ENCODE measurements at regions not wholly inside any gene's neighbourhood (a gene's known extent, or its start where the extent isn't known, plus 50 kb on each side); places are given as distances from the start of the nearest gene placed in this dataset.

DNA sequence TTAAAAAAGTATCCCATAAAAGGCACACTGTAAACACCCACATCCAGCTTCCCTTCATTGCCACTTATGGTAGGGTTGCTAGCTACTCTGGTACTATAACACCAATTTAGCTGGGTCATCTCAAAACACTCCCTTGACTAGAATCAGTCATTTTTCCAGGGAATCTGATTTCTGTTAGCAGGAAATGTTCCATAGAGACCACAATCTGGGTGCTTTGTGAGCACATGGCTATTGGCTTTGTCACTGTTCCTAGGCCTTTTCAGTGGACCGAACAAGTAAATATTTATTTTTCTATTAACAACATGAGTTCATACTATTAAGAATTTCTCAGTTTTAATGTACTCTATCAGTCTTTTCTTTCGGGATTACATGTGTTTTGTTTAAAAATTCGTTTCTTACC, 404.7 kb upstream of the GNPDA2 start:
- H3K9me3 ChIP-seq (ENCODE audit: low read depth) = no peaks in the 10 kb centered on the region
- no peak overlapping the region for H2AFZ ChIP-seq
- in situ Hi-C loops (cut with MboI) = no loop called here
- DNase-seq = no peak
- H3K36me3 ChIP-seq (ENCODE audit: low read depth) = no peaks in the 10 kb centered on the region
- no peaks in the 10 kb centered on the region for H3K27me3 ChIP-seq (replicated peaks; ENCODE audit: insufficient read depth)
- no peak overlapping the region for H3K4me3 ChIP-seq
- H3K4me1 ChIP-seq (ENCODE audit: insufficient read depth) = no peaks in the 10 kb centered on the region
- H3K4me2 ChIP-seq (ENCODE audit: unreplicated experiment) = no peak overlapping the region
- TF ChIP-seq EZH2 (IDR thresholded peaks at IDR 0.05; ENCODE audit: insufficient read depth, poor library complexity, severe bottlenecking) (no peak), EZH2phosphoT487 (IDR thresholded peaks at IDR 0.05; ENCODE audit: insufficient read depth, low read depth) (no peak)
- H3K79me2 ChIP-seq (ENCODE audit: insufficient read depth) = no peaks in the 10 kb centered on the region
- H4K20me1 ChIP-seq (ENCODE audit: insufficient read depth) = no peaks in the 10 kb centered on the region
- H3K27ac ChIP-seq = no peak overlapping the region
- no peaks in the 10 kb centered on the region for H3K9me2 ChIP-seq (ENCODE audit: insufficient read depth)
- H3K9ac ChIP-seq = no peak overlapping the region
- H3F3A ChIP-seq (ENCODE audit: insufficient read depth) = no peaks in the 10 kb centered on the region
- 5 to 6% methylated on average over 3 of the region's 3 CpGs for WGBS, 2 experiments (ENCODE audit: low coverage in 1 of 2, low lambda C conversion rate in 2 of 2, missing lambda C conversion rate in 2 of 2)

DNA sequence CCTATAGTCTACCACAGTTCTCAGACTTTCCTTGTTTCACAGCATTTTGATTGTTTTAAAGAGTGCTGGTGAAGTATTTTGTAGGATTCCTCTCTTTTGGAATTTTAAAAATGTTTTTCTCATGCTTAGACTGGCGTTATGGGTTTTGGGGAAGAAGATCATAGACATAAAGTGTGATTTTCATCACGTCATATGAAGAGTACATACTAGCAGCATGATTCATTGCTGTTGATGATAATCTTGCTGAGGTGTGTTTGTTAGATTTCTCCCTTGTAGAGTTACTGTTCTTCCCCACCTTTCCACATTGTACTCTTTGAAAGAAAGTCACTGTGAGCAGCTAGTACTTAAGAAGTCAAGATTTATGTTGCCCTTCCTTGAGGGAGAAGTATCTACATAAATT, 396.1 kb upstream of the GNPDA2 start:
- Histone ChIP-seq H3K9me3 (ENCODE audit: low read depth) (no peaks in the 10 kb centered on the region), H3K4me2 (ENCODE audit: unreplicated experiment) (no peak overlapping the region), H3F3A (ENCODE audit: insufficient read depth) (no peaks in the 10 kb centered on the region), H3K4me1 (ENCODE audit: insufficient read depth) (no peaks in the 10 kb centered on the region), H4K20me1 (ENCODE audit: insufficient read depth) (no peaks in the 10 kb centered on the region), H3K27me3 (replicated peaks; ENCODE audit: insufficient read depth) (no peaks in the 10 kb centered on the region), H3K9me2 (ENCODE audit: insufficient read depth) (no peaks in the 10 kb centered on the region), H2AFZ (no peak overlapping the region), H3K36me3 (ENCODE audit: low read depth) (no peaks in the 10 kb centered on the region), H3K79me2 (ENCODE audit: insufficient read depth) (no peaks in the 10 kb centered on the region), H3K4me3 (no peak overlapping the region), H3K27ac (no peak overlapping the region), H3K9ac (no peak overlapping the region)
- 4 to 16% methylated on average over 2 of the region's 2 CpGs for WGBS, 2 experiments (ENCODE audit: low coverage in 1 of 2, low lambda C conversion rate in 2 of 2, missing lambda C conversion rate in 2 of 2)
- in situ Hi-C loops (cut with MboI) = no loop called here
- no peak for DNase-seq
- TF ChIP-seq EZH2 (IDR thresholded peaks at IDR 0.05; ENCODE audit: insufficient read depth, poor library complexity, severe bottlenecking) = no peak
- TF ChIP-seq EZH2phosphoT487 (IDR thresholded peaks at IDR 0.05; ENCODE audit: insufficient read depth, low read depth) = no peak

DNA sequence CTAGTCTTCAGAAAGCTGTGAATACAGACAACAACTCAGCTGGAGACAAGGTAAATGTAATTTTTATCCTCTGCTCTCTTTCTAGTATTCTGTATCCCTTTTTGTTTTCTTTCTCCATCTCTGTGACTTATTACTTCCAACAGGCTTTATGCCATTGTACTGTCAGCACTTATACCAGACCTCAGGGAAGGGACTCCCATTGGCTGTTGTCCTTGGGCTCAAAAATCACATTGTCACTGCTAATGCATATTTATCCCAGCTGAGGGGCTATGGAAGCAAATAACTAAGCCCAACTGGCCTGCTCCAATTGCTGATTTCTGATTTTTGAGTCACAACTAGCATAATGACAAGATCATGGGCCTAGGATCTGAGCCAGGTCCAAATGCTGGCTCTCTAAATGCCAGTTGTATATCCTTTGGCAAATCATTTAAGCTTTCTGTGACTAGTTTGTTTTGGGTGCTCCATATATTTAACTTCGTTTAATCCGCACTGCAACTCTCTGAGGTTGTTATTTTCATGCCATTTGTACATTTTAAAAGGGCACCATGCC, 395.1 kb upstream of the GNPDA2 start:
- Histone ChIP-seq H3K79me2 (ENCODE audit: insufficient read depth) (no peaks in the 10 kb centered on the region), H3K27ac (no peak overlapping the region)
- in situ Hi-C loops (cut with MboI) = no loop called here

GRCh38 chr4:45120163-45120562, 393.8 kb upstream of the GNPDA2 start:
- TF ChIP-seq EZH2phosphoT487 (IDR thresholded peaks at IDR 0.05; ENCODE audit: insufficient read depth, low read depth) (no peak), EZH2 (IDR thresholded peaks at IDR 0.05; ENCODE audit: insufficient read depth, poor library complexity, severe bottlenecking) (no peak)
- Histone ChIP-seq H4K20me1 (ENCODE audit: insufficient read depth) (no peaks in the 10 kb centered on the region), H3K79me2 (ENCODE audit: insufficient read depth) (no peaks in the 10 kb centered on the region), H3K9me3 (ENCODE audit: low read depth) (no peaks in the 10 kb centered on the region), H3K9ac (no peak overlapping the region), H3K4me2 (ENCODE audit: unreplicated experiment) (no peak overlapping the region), H3K36me3 (ENCODE audit: low read depth) (no peaks in the 10 kb centered on the region), H3K4me3 (no peak overlapping the region), H3K27me3 (replicated peaks; ENCODE audit: insufficient read depth) (no peaks in the 10 kb centered on the region), H2AFZ (no peak overlapping the region), H3K4me1 (ENCODE audit: insufficient read depth) (no peaks in the 10 kb centered on the region), H3K9me2 (ENCODE audit: insufficient read depth) (no peaks in the 10 kb centered on the region), H3K27ac (no peak overlapping the region), H3F3A (ENCODE audit: insufficient read depth) (no peaks in the 10 kb centered on the region)
- WGBS, 2 experiments (ENCODE audit: low coverage in 1 of 2, low lambda C conversion rate in 2 of 2, missing lambda C conversion rate in 2 of 2) = 23 to 30% methylated on average over 3 of the region's 3 CpGs
- in situ Hi-C loops (cut with MboI) = no loop called here
- no peak for DNase-seq

More for the DNA sequence above, 395.1 kb upstream of the GNPDA2 start:
- H3K36me3 ChIP-seq (ENCODE audit: low read depth) = no peaks in the 10 kb centered on the region
- no peak overlapping the region for H3K9ac ChIP-seq
- no peaks in the 10 kb centered on the region for H3K9me3 ChIP-seq (ENCODE audit: low read depth)
- H4K20me1 ChIP-seq (ENCODE audit: insufficient read depth) = no peaks in the 10 kb centered on the region
- no peak overlapping the region for H3K4me3 ChIP-seq
- H3K9me2 ChIP-seq (ENCODE audit: insufficient read depth) = no peaks in the 10 kb centered on the region
- no peak overlapping the region for H3K4me2 ChIP-seq (ENCODE audit: unreplicated experiment)
- H3K27me3 ChIP-seq (replicated peaks; ENCODE audit: insufficient read depth) = no peaks in the 10 kb centered on the region
- no peak for DNase-seq
- no peak for TF ChIP-seq EZH2phosphoT487 (IDR thresholded peaks at IDR 0.05; ENCODE audit: insufficient read depth, low read depth)
- TF ChIP-seq EZH2 (IDR thresholded peaks at IDR 0.05; ENCODE audit: insufficient read depth, poor library complexity, severe bottlenecking) = no peak
- WGBS, 2 experiments (ENCODE audit: low coverage in 1 of 2, low lambda C conversion rate in 2 of 2, missing lambda C conversion rate in 2 of 2) = 0% methylated on average over 2 of the region's 2 CpGs
- H2AFZ ChIP-seq = no peak overlapping the region
- H3F3A ChIP-seq (ENCODE audit: insufficient read depth) = no peaks in the 10 kb centered on the region
- no peaks in the 10 kb centered on the region for H3K4me1 ChIP-seq (ENCODE audit: insufficient read depth)

- WGBS, 2 experiments (ENCODE audit: low coverage in 1 of 2, low lambda C conversion rate in 2 of 2, missing lambda C conversion rate in 2 of 2) = 2 to 4% methylated on average over 1 of the region's 1 CpG
- no peak overlapping the region for H3K27ac ChIP-seq
Observed at GRCh38 chr4:45119376-45119775, 393.0 kb upstream of the GNPDA2 start.

More at GRCh38 chr4:45119376-45119775, 393.0 kb upstream of the GNPDA2 start:
- H3K9ac ChIP-seq = no peak overlapping the region
- no peak for DNase-seq
- TF ChIP-seq EZH2 (IDR thresholded peaks at IDR 0.05; ENCODE audit: insufficient read depth, poor library complexity, severe bottlenecking) = no peak
- no peak for TF ChIP-seq EZH2phosphoT487 (IDR thresholded peaks at IDR 0.05; ENCODE audit: insufficient read depth, low read depth)
- H3K4me2 ChIP-seq (ENCODE audit: unreplicated experiment) = no peak overlapping the region
- H3K4me3 ChIP-seq = no peak overlapping the region
- in situ Hi-C loops (cut with MboI) = no loop called here
- H3K9me2 ChIP-seq (ENCODE audit: insufficient read depth) = no peaks in the 10 kb centered on the region
- H3K36me3 ChIP-seq (ENCODE audit: low read depth) = no peaks in the 10 kb centered on the region
- H3K9me3 ChIP-seq (ENCODE audit: low read depth) = no peaks in the 10 kb centered on the region
- no peaks in the 10 kb centered on the region for H4K20me1 ChIP-seq (ENCODE audit: insufficient read depth)
- H3K4me1 ChIP-seq (ENCODE audit: insufficient read depth) = no peaks in the 10 kb centered on the region
- no peaks in the 10 kb centered on the region for H3K79me2 ChIP-seq (ENCODE audit: insufficient read depth)
- no peaks in the 10 kb centered on the region for H3F3A ChIP-seq (ENCODE audit: insufficient read depth)
- no peak overlapping the region for H2AFZ ChIP-seq
- no peaks in the 10 kb centered on the region for H3K27me3 ChIP-seq (replicated peaks; ENCODE audit: insufficient read depth)
